ENCODE measurements at regions not wholly inside any gene's neighbourhood (a gene's known extent, or its start where the extent isn't known, plus 50 kb on each side); places are given as distances from the start of the nearest gene placed in this dataset.
"Not testable (repeated sequence)": the region's sequence is repeated elsewhere in the genome, so short reads cannot be mapped to it uniquely, and the experiment has no call there.

- DNase-seq (ENCODE audit: low read depth, low spot score), result no peak
- H3K27ac ChIP-seq, result no peak overlapping the region
These were observed 410.1 kb downstream of the MAT2B start for GRCh38 chr5:163915481-163915961.

DNA sequence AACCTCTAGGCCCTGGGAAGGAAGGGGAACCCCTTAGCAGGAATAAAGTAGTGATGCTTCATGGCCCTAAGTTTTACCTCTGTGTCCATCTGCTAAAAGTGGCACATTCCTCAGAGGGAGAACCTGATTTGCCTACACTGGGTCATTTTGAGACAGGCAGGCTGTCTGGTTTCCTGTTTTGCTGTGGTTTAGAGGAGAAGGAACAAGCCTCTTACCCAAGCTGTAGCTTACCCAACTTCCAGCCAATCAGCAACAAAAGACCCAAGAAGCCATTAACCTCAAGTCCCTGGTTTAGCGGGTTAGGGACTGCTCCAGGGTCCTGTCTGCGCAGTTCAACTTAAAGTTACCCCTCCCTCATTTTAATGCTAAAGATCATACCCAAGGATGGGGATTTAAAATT is 411.0 kb downstream of the MAT2B start:
- DNase-seq (ENCODE audit: low read depth, low spot score), result no peak
- no peak overlapping the region for H3K27ac ChIP-seq

DNA sequence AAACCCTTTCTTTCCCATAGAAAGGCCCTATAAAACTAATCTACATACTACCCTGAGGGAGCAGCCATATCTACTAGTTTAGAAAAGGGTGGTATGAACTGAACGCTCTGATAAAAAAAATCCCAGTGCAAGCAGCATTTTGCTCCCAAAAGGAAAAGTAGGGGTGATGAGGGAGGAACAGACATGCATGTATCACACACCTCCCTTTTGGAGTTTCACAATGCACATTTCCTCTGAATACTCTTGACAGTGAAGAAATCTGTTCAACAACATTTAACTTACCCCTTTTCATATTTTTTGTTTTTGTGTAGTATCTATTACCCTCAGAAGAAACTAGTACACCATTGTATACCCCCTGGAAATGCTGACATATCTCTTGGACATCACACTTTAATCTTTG is 411.4 kb downstream of the MAT2B start:
- H3K27ac ChIP-seq, result no peak overlapping the region

DNA sequence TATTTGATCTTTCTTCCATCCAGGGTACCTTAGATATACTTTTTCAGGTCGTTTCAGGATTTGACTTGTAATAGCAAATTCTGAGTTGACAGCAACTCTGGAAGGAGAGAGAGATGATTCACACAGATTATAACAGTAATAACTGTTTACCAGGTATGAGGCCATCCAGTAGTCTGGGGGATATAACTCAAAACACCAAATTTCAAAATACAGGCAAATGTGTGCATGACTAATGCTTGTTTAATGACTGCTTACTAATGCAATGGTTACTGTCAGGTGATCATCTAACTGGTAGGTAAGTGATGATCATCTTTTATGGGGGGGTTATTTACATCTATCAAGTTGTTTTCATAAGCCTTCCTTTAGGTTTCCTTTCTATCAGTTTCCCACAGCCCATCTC is 412.3 kb downstream of the MAT2B start:
- no peak for DNase-seq (ENCODE audit: low read depth, low spot score)
- H3K27ac ChIP-seq, result no peak overlapping the region

More for the DNA sequence above, 411.4 kb downstream of the MAT2B start:
- DNase-seq (ENCODE audit: low read depth, low spot score), result no peak

DNA sequence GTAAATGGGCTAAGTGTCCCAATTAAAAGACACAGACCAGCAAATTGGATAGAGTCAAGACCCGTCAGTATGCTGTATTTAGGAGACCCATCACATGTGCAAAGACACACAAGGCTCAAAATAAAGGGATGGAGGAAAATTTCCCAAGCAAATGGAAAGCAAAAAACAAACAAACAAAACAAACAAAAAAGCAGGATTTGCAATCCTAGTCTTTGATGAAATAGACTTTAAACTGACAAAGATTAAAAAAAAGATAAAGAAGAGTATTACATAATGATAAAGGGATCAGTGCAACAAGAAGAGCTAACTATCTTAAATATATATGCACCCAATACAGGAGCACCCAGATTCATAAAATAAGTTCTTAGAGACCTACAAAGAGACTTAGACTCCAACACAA is 429.6 kb downstream of the MAT2B start:
- not testable (repeated sequence) for DNase-seq (ENCODE audit: low read depth, low spot score); H3K27ac ChIP-seq

- no peak for DNase-seq (ENCODE audit: low read depth, low spot score)
- H3K27ac ChIP-seq, result no peak overlapping the region
These were observed 433.2 kb downstream of the MAT2B start for GRCh38 chr5:163938595-163938994.

GRCh38 chr5:163941079-163941478 is 435.7 kb downstream of the MAT2B start:
- no peak overlapping the region for H3K27ac ChIP-seq
- DNase-seq (ENCODE audit: low read depth, low spot score), result no peak

GRCh38 chr5:163943546-163943945 is 438.1 kb downstream of the MAT2B start:
- DNase-seq (ENCODE audit: low read depth, low spot score), result no peak
- H3K27ac ChIP-seq, result no peak overlapping the region

GRCh38 chr5:163944738-163945137 is 439.3 kb downstream of the MAT2B start:
- no peak overlapping the region for H3K27ac ChIP-seq
- DNase-seq (ENCODE audit: low read depth, low spot score), result no peak

GRCh38 chr5:163947848-163948666 is 442.6 kb downstream of the MAT2B start:
- H3K27ac ChIP-seq, result no peak overlapping the region
- no peak for DNase-seq (ENCODE audit: low read depth, low spot score)

- no peak overlapping the region for H3K27ac ChIP-seq
These were observed 444.8 kb downstream of the MAT2B start for GRCh38 chr5:163950248-163950647.

GRCh38 chr5:163951069-163951468 is 445.6 kb downstream of the MAT2B start:
- no peak overlapping the region for H3K27ac ChIP-seq
- DNase-seq (ENCODE audit: low read depth, low spot score), result no peak

More at GRCh38 chr5:163950248-163950647, 444.8 kb downstream of the MAT2B start:
- DNase-seq (ENCODE audit: low read depth, low spot score), result no peak

DNA sequence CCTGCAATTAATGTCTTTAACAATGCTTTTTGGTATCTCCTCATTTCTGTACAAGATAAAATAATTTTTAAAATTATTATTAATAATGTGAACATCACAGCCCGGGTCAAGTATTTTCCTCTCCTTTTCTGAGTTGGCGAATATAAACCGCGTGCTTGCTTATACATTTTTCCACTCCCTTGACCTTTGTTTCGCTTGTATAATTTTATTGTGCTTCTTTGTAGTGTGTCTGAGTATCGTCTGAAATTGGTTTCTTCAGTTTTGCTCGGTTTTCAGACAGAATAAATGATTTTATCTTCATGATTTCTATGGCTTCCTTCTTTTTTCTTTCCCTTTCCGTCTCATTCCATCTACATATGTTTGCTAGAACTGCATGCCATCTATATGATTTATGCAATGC is 448.5 kb downstream of the MAT2B start:
- H3K27ac ChIP-seq, result no peak overlapping the region
- no peak for DNase-seq (ENCODE audit: low read depth, low spot score)

GRCh38 chr5:163961230-163961629 is 455.8 kb downstream of the MAT2B start:
- DNase-seq (ENCODE audit: low read depth, low spot score), result not testable (repeated sequence)

GRCh38 chr5:163963881-163964280 is 458.5 kb downstream of the MAT2B start:
- no peak overlapping the region for H3K27ac ChIP-seq
- DNase-seq (ENCODE audit: low read depth, low spot score), result no peak

More at GRCh38 chr5:163961230-163961629, 455.8 kb downstream of the MAT2B start:
- not testable (repeated sequence) for H3K27ac ChIP-seq

GRCh38 chr5:163964671-163965070 is 459.3 kb downstream of the MAT2B start:
- DNase-seq (ENCODE audit: low read depth, low spot score), result no peak
- no peak overlapping the region for H3K27ac ChIP-seq

DNA sequence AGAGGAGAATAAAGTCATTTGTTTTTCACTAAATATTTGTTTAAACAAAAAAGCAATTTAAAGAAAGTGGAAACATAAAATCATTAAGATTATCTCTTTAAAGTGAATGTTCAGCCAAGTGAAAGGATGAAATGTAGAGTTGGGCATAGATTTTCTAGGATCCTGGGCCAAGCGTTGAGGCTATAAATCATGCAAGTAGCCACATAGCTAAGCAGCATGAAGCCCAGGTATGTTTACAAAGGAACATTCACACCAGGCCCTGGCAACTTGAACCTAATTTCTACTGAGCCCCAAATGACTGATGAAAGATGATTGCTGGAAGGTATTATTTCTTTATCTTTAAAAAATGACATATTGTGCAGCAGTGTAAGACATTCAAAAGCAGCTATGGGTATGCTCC is 461.8 kb downstream of the MAT2B start:
- no peak overlapping the region for H3K27ac ChIP-seq
- DNase-seq (ENCODE audit: low read depth, low spot score), result no peak

DNA sequence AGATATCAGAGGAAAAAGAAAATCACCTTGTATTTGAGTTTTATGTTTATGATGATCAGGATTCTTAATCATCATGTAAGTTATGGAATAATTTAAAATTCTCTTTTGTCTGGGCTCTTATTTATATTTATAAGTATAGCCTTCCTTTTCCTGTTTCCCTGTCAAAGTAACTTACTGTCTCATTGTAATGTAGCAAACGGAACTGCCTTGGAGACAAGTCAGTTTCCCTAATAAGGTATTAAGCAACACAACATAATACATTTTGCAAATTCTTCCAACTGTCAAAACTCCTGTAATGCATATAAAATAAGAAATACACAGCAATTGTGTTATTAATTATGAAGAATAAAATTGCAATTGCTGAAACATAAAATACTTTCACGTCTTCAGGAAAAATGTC is 463.2 kb downstream of the MAT2B start:
- H3K27ac ChIP-seq, result no peak overlapping the region
- DNase-seq (ENCODE audit: low read depth, low spot score), result no peak

- no peak for DNase-seq (ENCODE audit: low read depth, low spot score)
- H3K27ac ChIP-seq, result no peak overlapping the region
These were observed 471.3 kb downstream of the MAT2B start for GRCh38 chr5:163976696-163977095.

GRCh38 chr5:163978897-163979296 is 473.5 kb downstream of the MAT2B start:
- no peak overlapping the region for H3K27ac ChIP-seq
- DNase-seq (ENCODE audit: low read depth, low spot score), result no peak

- DNase-seq (ENCODE audit: low read depth, low spot score), result no peak
- H3K27ac ChIP-seq, result no peak overlapping the region
These were observed 483.1 kb downstream of the MAT2B start for GRCh38 chr5:163988566-163988965.

DNA sequence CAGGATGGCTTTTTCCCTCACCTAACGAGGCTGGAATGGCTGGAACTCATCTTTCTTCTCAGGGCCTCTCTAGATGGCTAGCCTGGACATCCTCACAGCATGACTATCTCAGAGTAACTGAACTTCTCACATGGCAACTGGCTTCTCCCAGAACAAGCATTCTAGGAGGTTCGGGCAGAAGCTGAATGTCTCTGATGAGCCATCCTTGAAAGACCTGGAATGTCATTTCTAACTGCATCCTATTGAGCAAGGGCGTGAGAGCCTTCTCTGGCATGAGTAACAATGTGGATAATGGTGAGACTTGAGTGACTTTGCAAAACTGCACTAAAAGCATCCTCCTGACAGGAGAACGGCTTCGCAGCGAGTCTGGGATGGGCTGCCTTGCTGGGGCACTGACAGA is 487.7 kb downstream of the MAT2B start:
- no peak overlapping the region for H3K27ac ChIP-seq
- no peak for DNase-seq (ENCODE audit: low read depth, low spot score)
